DND-41 (cell line): ENCODE measurements at regions not wholly inside any gene's neighbourhood (a gene's known extent, or its start where the extent isn't known, plus 50 kb on each side); places are given as distances from the start of the nearest gene placed in this dataset.

Experiments used
- CTCF ChIP-seq: IDR thresholded peaks from 2 replicates; pipeline ENCODE4 v1.5.1; 2012; ENCODE audit warnings: borderline replicate concordance, low read length, moderate library complexity, mild to moderate bottlenecking; ENCODE audit not compliant: poor library complexity, severe bottlenecking; ENCODE audit errors: extremely low read depth
- EZH2 ChIP-seq: IDR thresholded peaks from 3 replicates; pipeline ENCODE4 v1.6.1; 2012; ENCODE audit warnings: borderline replicate concordance, low read depth, mild to moderate bottlenecking, moderate library complexity, low read length, inconsistent platforms; ENCODE audit not compliant: severe bottlenecking

GRCh38 chrX:138886769-138887168 is 175.3 kb upstream of the FGF13 start:
- TF ChIP-seq CTCF = no peak
- no peak for TF ChIP-seq EZH2
